Activated naive CD8-positive, alpha-beta T cell treated with anti-CD3 and anti-CD28 coated beads for 36 hours (primary cell): ENCODE measurements at regions not wholly inside any gene's neighbourhood (a gene's known extent, or its start where the extent isn't known, plus 50 kb on each side); places are given as distances from the start of the nearest gene placed in this dataset.
"Not testable (repeated sequence)": the region's sequence is repeated elsewhere in the genome, so short reads cannot be mapped to it uniquely, and the experiment has no call there.

ENCODE experiments used
- DNase-seq: peaks from one replicate; pipeline ENCODE4 v3.0.0; 2021
- H3K27ac Mint-ChIP-seq: one replicate; pipeline ENCODE4 v1.8.0; 2022; ENCODE audit warnings: mild to moderate bottlenecking, moderate library complexity, mixed read lengths
- H3K27me3 Mint-ChIP-seq: one replicate; pipeline ENCODE4 v1.8.0; 2022; ENCODE audit warnings: mild to moderate bottlenecking, mixed read lengths
- H3K36me3 Mint-ChIP-seq: one replicate; pipeline ENCODE4 v1.8.0; 2021; ENCODE audit warnings: mild to moderate bottlenecking, mixed read lengths
- H3K4me1 Mint-ChIP-seq: one replicate; pipeline ENCODE4 v1.8.0; 2021; ENCODE audit warnings: mixed read lengths
- H3K4me3 Mint-ChIP-seq: one replicate; pipeline ENCODE4 v1.8.0; 2022; ENCODE audit warnings: mild to moderate bottlenecking, moderate library complexity, mixed read lengths
- H3K9me3 Mint-ChIP-seq: one replicate; pipeline ENCODE4 v1.8.0; 2022; ENCODE audit warnings: mixed read lengths

DNA sequence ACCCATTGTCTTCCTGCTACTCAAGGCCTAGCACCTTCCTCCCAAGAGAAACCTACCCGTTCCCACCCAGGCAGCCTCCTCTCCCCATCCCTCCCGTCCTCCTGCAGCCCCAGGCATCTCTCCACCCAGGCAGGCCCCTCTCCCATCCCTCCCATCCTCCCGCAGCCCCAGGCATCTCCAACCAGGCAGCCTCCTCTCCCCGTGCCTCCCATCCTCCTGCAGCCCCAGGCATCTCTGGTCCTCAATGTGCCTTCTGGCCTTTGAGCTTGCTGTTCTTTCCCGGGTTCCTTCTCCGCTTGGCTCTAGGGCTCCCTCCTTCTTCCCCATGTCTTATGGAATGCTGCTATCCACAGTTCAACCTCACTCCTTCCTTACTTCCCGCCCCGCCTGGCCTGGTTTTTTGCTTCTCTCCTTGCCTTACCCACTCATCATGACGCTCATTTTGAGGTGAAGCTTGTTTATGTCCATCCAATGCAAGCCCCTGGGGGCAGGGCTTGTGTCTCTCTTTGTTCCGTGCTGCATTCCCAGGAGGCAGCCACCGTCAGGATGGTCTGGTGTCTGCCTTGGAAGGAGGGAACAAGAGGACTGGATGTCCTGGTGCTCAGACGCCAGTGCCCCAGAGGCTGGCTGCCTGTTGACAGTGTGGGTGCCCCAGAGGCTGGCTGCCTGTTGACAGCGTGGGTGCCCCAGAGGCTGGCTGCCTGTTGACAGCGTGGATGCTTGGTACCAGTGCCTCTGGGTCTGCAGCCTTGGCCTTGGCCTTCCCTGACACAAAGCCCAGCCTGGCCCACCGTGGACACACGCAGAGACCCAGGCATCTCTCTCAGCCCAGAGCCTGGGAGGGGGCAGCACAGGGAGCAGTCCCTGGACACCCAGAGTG, 815.7 kb downstream of the BRD1 start:
- Mint-ChIP-seq H3K36me3 (no peaks in the 10 kb centered on the region), H3K4me3 (no peak overlapping the region), H3K4me1 (no peaks in the 10 kb centered on the region), H3K27me3 (no peaks in the 10 kb centered on the region), H3K27ac (no peak overlapping the region), H3K9me3 (no peaks in the 10 kb centered on the region)
- DNase-seq: no peak

GRCh38 chr22:49011379-49011768, 816.3 kb downstream of the BRD1 start:
- no peak overlapping the region for H3K27ac Mint-ChIP-seq
- no peaks in the 10 kb centered on the region for H3K9me3 Mint-ChIP-seq
- DNase-seq: no peak

DNA sequence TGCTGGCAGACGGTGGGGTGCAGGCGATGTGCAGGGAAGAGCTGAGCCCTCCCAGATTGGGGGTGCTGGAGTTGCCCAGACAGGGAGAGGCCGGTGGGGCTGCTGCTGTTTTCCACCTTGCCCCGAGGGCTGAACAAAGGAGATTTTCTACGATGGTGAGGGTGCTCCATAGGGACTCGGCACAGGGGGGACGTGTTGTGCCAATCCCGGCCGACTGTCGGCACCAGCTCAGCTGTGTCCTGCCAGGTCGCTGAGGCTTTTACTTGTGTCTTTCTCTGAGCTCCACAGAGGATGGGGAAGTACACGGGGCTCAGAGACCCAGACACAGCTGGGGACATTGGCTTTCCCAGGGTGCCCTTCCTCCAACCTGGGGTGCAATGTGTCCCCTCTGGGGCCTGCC, 816.8 kb downstream of the BRD1 start:
- H3K9me3 Mint-ChIP-seq: no peaks in the 10 kb centered on the region
- no peak overlapping the region for H3K4me3 Mint-ChIP-seq
- H3K27ac Mint-ChIP-seq: no peak overlapping the region
- DNase-seq: no peak
- no peaks in the 10 kb centered on the region for H3K27me3 Mint-ChIP-seq
- H3K4me1 Mint-ChIP-seq: no peaks in the 10 kb centered on the region
- no peaks in the 10 kb centered on the region for H3K36me3 Mint-ChIP-seq

More at GRCh38 chr22:49011379-49011768, 816.3 kb downstream of the BRD1 start:
- Mint-ChIP-seq H3K27me3 (no peaks in the 10 kb centered on the region), H3K36me3 (no peaks in the 10 kb centered on the region), H3K4me1 (no peaks in the 10 kb centered on the region), H3K4me3 (no peak overlapping the region)

DNA sequence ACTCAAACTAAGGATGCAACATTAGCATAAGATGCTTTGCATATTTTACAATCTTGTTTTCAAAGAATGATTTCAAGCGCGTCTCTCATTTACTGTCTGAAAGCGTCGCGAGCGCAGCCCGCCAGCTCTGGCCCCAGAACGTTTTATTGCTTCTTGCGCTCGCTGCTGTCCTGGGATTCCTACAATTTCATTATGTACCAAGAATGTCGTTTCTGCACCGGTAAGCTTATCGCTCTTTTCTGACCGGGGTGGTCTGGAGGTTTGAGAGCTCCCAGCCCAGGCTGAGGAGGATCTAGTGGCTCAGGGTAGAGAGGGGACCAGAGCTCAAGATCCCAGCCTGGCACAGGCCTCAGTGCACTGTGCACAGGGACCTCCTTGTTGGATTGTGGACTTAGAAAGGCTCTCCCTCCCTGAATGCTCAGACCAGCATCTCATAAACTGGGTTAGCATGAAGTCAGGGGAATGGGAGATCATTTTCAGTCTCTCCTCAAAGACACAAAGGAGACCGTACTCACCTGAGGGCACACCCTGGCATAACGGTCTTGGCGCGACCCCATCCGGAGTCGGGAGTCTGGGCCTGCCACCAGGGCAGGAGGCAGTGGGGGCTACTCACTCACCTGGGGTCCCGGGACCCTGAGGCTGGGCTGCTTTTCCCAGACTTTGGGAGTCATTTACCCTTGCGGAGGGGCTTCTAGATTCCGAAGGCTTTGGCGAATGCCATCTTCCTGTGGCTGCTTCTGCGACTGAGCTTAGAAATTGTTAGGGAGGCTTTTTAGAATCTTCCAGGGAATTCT, 817.4 kb downstream of the BRD1 start:
- no peaks in the 10 kb centered on the region for H3K36me3 Mint-ChIP-seq
- no peaks in the 10 kb centered on the region for H3K27me3 Mint-ChIP-seq
- H3K9me3 Mint-ChIP-seq: no peaks in the 10 kb centered on the region
- no peaks in the 10 kb centered on the region for H3K4me1 Mint-ChIP-seq
- H3K27ac Mint-ChIP-seq: no peak overlapping the region
- H3K4me3 Mint-ChIP-seq: no peak overlapping the region
- no peak for DNase-seq

DNA sequence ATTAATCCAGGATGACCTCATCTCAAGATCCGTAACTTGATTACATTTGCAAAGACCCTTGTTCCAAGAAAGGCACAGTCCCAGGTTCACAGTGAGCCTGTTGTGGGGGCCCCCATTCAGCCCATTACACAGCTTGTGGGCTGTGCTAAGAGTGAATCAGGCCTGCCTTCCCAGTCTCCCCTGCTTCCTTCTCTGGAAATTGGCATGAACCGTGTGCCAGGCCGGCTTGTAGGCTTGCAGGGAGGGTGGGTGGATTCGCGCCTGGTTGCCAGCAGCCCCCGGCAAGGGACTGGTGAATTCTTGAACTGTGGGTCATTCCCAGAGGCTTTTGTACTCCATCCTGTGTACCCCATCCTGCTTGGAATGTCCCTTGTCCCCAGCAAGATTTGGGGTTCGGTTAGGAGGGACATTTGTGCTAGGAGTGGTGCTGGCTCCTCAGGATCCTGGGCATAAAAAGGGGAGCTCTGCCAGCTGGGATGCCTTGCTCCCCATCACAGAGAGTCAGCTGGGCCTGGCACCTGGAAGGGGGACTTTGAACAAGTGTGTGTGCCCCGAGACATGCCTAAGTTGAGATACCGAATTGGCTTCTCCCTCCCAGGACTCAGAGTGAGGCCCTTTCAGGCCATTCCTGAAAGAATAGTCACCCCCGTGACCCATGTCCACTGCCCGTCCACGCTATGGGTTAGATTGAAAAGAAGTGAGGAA, 818.2 kb downstream of the BRD1 start:
- Mint-ChIP-seq H3K27me3 (peaks cover under 1% of the 10 kb centered on the region), H3K4me3 (no peak overlapping the region), H3K27ac (no peak overlapping the region), H3K36me3 (no peaks in the 10 kb centered on the region), H3K9me3 (no peaks in the 10 kb centered on the region), H3K4me1 (no peaks in the 10 kb centered on the region)
- no peak for DNase-seq

- Mint-ChIP-seq H3K4me3 (no peak overlapping the region), H3K4me1 (no peaks in the 10 kb centered on the region), H3K36me3 (no peaks in the 10 kb centered on the region), H3K27ac (no peak overlapping the region), H3K27me3 (peaks cover 3% of the 10 kb centered on the region), H3K9me3 (no peaks in the 10 kb centered on the region)
- DNase-seq: no peak
These were observed 818.9 kb downstream of the BRD1 start for GRCh38 chr22:49008682-49009235.

GRCh38 chr22:49007013-49007653, 820.5 kb downstream of the BRD1 start:
- H3K4me1 Mint-ChIP-seq: no peaks in the 10 kb centered on the region
- DNase-seq: no peak
- H3K36me3 Mint-ChIP-seq: no peaks in the 10 kb centered on the region
- H3K9me3 Mint-ChIP-seq: peaks cover 4% of the 10 kb centered on the region
- peaks cover 3% of the 10 kb centered on the region for H3K27me3 Mint-ChIP-seq
- H3K4me3 Mint-ChIP-seq: no peak overlapping the region
- no peak overlapping the region for H3K27ac Mint-ChIP-seq

DNA sequence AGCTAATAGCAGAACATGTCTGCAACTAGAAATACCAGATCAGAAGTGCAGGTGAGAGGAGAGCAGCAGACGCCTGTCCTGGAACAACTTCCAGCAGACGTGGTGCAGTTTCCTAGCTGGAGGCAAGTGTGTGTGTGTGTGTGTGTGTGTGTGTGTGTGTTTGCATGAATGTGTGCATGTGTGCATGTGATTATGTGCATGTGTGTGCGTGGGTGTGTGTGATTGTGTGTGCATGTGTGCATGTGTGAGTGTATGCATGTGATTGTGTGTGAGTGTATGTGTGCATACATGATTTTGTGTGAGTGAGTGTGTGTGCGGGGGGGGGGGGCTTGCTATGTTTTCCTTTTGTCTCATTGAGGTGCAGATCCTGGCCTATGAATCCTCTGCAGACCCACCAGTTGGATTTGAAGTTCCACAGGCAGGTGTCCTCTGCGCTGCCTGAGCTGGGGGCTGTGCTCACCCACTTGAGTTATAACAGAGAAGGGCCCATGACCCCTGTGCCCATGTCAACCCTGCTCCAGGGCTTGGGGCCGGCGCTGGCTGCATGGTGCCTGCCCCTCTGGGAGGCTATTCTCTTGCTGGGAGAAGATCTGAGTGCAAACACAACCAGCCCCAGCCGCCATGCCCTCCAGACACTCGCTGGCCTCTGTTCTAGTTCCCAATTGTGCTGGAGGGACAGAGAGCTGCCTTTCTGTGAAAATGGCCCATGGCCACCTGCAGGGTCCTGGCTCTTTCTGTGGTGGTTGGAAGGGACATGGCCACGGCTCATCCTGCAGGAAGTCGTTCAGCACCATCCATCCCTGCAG, 821.3 kb downstream of the BRD1 start:
- Mint-ChIP-seq H3K9me3 (peaks cover 9% of the 10 kb centered on the region), H3K4me3 (no peak overlapping the region), H3K27ac (no peak overlapping the region), H3K27me3 (peaks cover 3% of the 10 kb centered on the region), H3K36me3 (no peaks in the 10 kb centered on the region), H3K4me1 (no peaks in the 10 kb centered on the region)
- no peak for DNase-seq

GRCh38 chr22:49005557-49005956, 822.1 kb downstream of the BRD1 start:
- Mint-ChIP-seq H3K9me3 (peaks cover 13% of the 10 kb centered on the region), H3K36me3 (no peaks in the 10 kb centered on the region), H3K4me3 (no peak overlapping the region), H3K4me1 (no peaks in the 10 kb centered on the region), H3K27me3 (peaks cover 3% of the 10 kb centered on the region), H3K27ac (no peak overlapping the region)
- DNase-seq: no peak

- H3K4me3 Mint-ChIP-seq: no peak overlapping the region
- no peaks in the 10 kb centered on the region for H3K4me1 Mint-ChIP-seq
- no peak overlapping the region for H3K27ac Mint-ChIP-seq
- no peaks in the 10 kb centered on the region for H3K36me3 Mint-ChIP-seq
- peaks cover 3% of the 10 kb centered on the region for H3K27me3 Mint-ChIP-seq
- H3K9me3 Mint-ChIP-seq: peaks cover 17% of the 10 kb centered on the region
- DNase-seq: no peak
These were observed 822.9 kb downstream of the BRD1 start for GRCh38 chr22:49004484-49005399.

GRCh38 chr22:48997605-48998004, 830.1 kb downstream of the BRD1 start:
- not testable (repeated sequence) for H3K27ac Mint-ChIP-seq, H3K4me1 Mint-ChIP-seq, DNase-seq, H3K36me3 Mint-ChIP-seq, H3K4me3 Mint-ChIP-seq
- Mint-ChIP-seq H3K9me3 (peaks cover 13% of the 10 kb centered on the region), H3K27me3 (peaks cover 14% of the 10 kb centered on the region)

GRCh38 chr22:48993655-48994054, 834.0 kb downstream of the BRD1 start:
- Mint-ChIP-seq H3K36me3 (no peaks in the 10 kb centered on the region), H3K27ac (no peak overlapping the region), H3K27me3 (peaks cover 19% of the 10 kb centered on the region), H3K9me3 (no peaks in the 10 kb centered on the region), H3K4me3 (no peak overlapping the region), H3K4me1 (no peaks in the 10 kb centered on the region)
- DNase-seq: no peak

DNA sequence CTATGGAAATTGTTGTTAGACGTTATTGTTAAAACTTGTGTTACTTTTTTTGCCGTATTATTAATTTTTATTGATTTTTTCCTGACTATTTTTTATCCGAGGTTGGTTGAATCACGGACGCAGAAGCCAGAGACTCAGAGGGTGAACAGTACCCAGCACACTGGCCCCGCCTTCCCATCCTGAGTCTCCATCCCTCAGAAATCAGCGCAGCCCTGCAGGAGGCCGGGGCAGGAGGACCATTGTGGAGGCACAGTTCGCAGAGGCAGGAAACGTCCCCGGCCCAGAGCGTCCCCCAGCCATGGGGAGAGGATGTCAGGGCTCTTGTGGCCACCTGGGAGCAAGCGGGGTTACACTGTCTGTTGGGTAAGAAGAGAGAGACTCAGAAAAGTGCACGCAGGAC, 843.0 kb downstream of the BRD1 start:
- DNase-seq: no peak

More for the DNA sequence above, 843.0 kb downstream of the BRD1 start:
- Mint-ChIP-seq H3K9me3 (peaks cover 4% of the 10 kb centered on the region), H3K4me1 (no peaks in the 10 kb centered on the region), H3K36me3 (no peaks in the 10 kb centered on the region), H3K27ac (no peak overlapping the region), H3K27me3 (peaks cover 13% of the 10 kb centered on the region), H3K4me3 (no peak overlapping the region)
